Transverse colon (tissue), 4 donors: ENCODE measurements at regions not wholly inside any gene's neighbourhood (a gene's known extent, or its start where the extent isn't known, plus 50 kb on each side); places are given as distances from the start of the nearest gene placed in this dataset.

Experiments
- DNase-seq: peaks from one replicate; pipeline ENCODE4 v3.0.0-alpha.2; 2019
- H3K27ac ChIP-seq, 4 donors: fragments of 200-600 bp; sonication (generic); 2 replicates each; pipeline ENCODE4 v1.5.1; 2016 to 2018; ENCODE audit warnings: inconsistent platforms in 4 of 4
- H3K27me3 ChIP-seq: fragments of 200-600 bp; sonication (generic); 2 replicates; pipeline ENCODE4 v1.5.1; 2017; ENCODE audit warnings: inconsistent platforms
- H3K36me3 ChIP-seq, 4 donors: fragments of 200-600 bp; sonication (generic); 2 replicates each; pipeline ENCODE4 v1.5.1; 2017 to 2019; ENCODE audit warnings: inconsistent platforms in 4 of 4
- H3K4me1 ChIP-seq, 4 donors: fragments of 200-600 bp; sonication (generic); 2 replicates each; pipeline ENCODE4 v1.5.1; 2017 to 2020; ENCODE audit warnings: inconsistent platforms in 4 of 4
- H3K4me3 ChIP-seq, 4 donors: fragments of 200-600 bp; sonication (generic); 1 replicate in 1 of 4; 2 replicates in 3 of 4; pipeline versions ENCODE4 v1.5.1 to v1.6.1; 2017 to 2019; ENCODE audit warnings: inconsistent platforms in 4 of 4
- H3K9me3 ChIP-seq, 2 donors: fragments of 200-600 bp; sonication (generic); 2 replicates each; pipeline ENCODE4 v1.5.1; 2017 to 2019; ENCODE audit warnings: inconsistent platforms in 2 of 2
- CTCF ChIP-seq, 5 experiments: fragments of 200-600 bp in 3 of 5; fragments of 450-650 bp in 2 of 5; sonication (generic) in 3 of 5; IDR thresholded peaks; 1 replicate in 2 of 5; 2 replicates in 3 of 5; pipeline ENCODE4 v1.5.1; 2016 to 2017; ENCODE audit warnings: antibody characterized with exemption in 5 of 5, inconsistent platforms in 3 of 5, mild to moderate bottlenecking in 2 of 5, moderate library complexity in 1 of 5
- EP300 ChIP-seq: sonication (generic); formaldehyde crosslinking; IDR thresholded peaks from one replicate; pipeline ENCODE4 v1.6.1; 2017; ENCODE audit warnings: antibody characterized with exemption, low read depth
- POLR2A ChIP-seq: fragments of 450-650 bp; IDR thresholded peaks from one replicate; pipeline ENCODE4 v1.6.1; 2016; ENCODE audit warnings: antibody characterized with exemption, mild to moderate bottlenecking, moderate library complexity
- POLR2AphosphoS5 ChIP-seq, 3 donors: sonication (generic); formaldehyde crosslinking; IDR thresholded peaks; one replicate each; pipeline ENCODE4 v1.6.1; 2016; ENCODE audit warnings: antibody characterized with exemption in 3 of 3
- WGBS, 2 donors: methylation state at CpG; one replicate each; pipeline ENCODE4 v1.1.5; 2018; ENCODE audit warnings: low coverage in 1 of 2; 5-methylcytosine and 5-hydroxymethylcytosine counted together
- in situ Hi-C, 4 donors: fragments of 200-750 bp; cut with MboI; loops; one replicate each; pipeline versions ENCODE4 v1.15.0 to v1.15.1; 2017; ENCODE audit warnings: low sequenced_read_pairs in 3 of 4, low pct_ligation_motif_present in 1 of 4, low pct_unique_long_range_greater_than_20kb in 1 of 4
- intact Hi-C: fragments of 100-400 bp; cut with DNase I; formaldehyde crosslinking; loops from one replicate; pipeline ENCODE4 v1.15.1; 2023; ENCODE audit warnings: low total_unique reads

- Histone ChIP-seq H3K36me3 (no peaks in the 10 kb centered on the region), H3K9me3 (peaks cover 0 to 15% of the 10 kb centered on the region in 2 donors), H3K27me3 (no peaks in the 10 kb centered on the region), H3K27ac (no peak overlapping the region), H3K4me1 (no peaks in the 10 kb centered on the region), H3K4me3 (no peak overlapping the region)
- in situ Hi-C loops (no loop called here), intact Hi-C loops (no loop called here)
- TF ChIP-seq POLR2AphosphoS5 (IDR thresholded peaks at IDR 0.05) (no peak), EP300 (no peak), CTCF (IDR thresholded peaks at IDR 0.05) (no peak), POLR2A (no peak)
- WGBS, 2 donors = 93 to 100% methylated on average over 3 to 8 of the region's 8 CpGs
- DNase-seq = no peak
Observed at GRCh38 chr11:70796648-70797227, 398.4 kb downstream of the CTTN start.

- in situ Hi-C loops (no loop called here), intact Hi-C loops (no loop called here)
- DNase-seq = no peak
Observed at GRCh38 chr11:70798296-70798695, 400.0 kb downstream of the CTTN start.

GRCh38 chr11:70799386-70799785, 401.1 kb downstream of the CTTN start:
- no peak overlapping the region for H3K27ac ChIP-seq
- intact Hi-C loops (no loop called here), in situ Hi-C loops (no loop called here)
- no peaks in the 10 kb centered on the region for H3K4me1 ChIP-seq
- WGBS, 2 donors = 74 to 88% methylated on average over 3 to 6 of the region's 6 CpGs
- H3K27me3 ChIP-seq = no peaks in the 10 kb centered on the region
- TF ChIP-seq POLR2AphosphoS5 (IDR thresholded peaks at IDR 0.05) (no peak), POLR2A (no peak), EP300 (no peak), CTCF (IDR thresholded peaks at IDR 0.05) (no peak)
- no peak overlapping the region for H3K4me3 ChIP-seq
- H3K9me3 ChIP-seq = peaks cover 0 to under 1% of the 10 kb centered on the region in 2 donors
- DNase-seq = no peak
- no peaks in the 10 kb centered on the region for H3K36me3 ChIP-seq

More at GRCh38 chr11:70798296-70798695, 400.0 kb downstream of the CTTN start:
- TF ChIP-seq POLR2A (no peak), CTCF (IDR thresholded peaks at IDR 0.05) (no peak), POLR2AphosphoS5 (IDR thresholded peaks at IDR 0.05) (no peak), EP300 (no peak)
- H3K27ac ChIP-seq = no peak overlapping the region
- no peak overlapping the region for H3K4me3 ChIP-seq
- WGBS, 2 donors = 92% methylated on average over 26 of the region's 26 CpGs; no CpG with 5 or more reads in 1 of the 2 donors
- H3K9me3 ChIP-seq = peaks cover 0 to 10% of the 10 kb centered on the region in 2 donors
- H3K36me3 ChIP-seq = no peaks in the 10 kb centered on the region
- no peaks in the 10 kb centered on the region for H3K27me3 ChIP-seq
- H3K4me1 ChIP-seq = no peaks in the 10 kb centered on the region

- Histone ChIP-seq H3K4me3 (no peak overlapping the region), H3K27ac (no peak overlapping the region), H3K27me3 (no peaks in the 10 kb centered on the region), H3K4me1 (no peaks in the 10 kb centered on the region), H3K9me3 (no peaks in the 10 kb centered on the region), H3K36me3 (no peaks in the 10 kb centered on the region)
- TF ChIP-seq EP300 = no peak
- TF ChIP-seq CTCF (IDR thresholded peaks at IDR 0.05) = no peak
- no peak for TF ChIP-seq POLR2AphosphoS5 (IDR thresholded peaks at IDR 0.05)
- TF ChIP-seq POLR2A = no peak
- in situ Hi-C loops (loop anchor here in 3 of 4 donors (25.0 kb wide), 1 partner anchor 610 kb away; no protein-coding TSS in a partner anchor), intact Hi-C loops (no loop called here)
- no peak for DNase-seq
- 97 to 100% methylated on average over 4 to 8 of the region's 8 CpGs for WGBS, 2 donors
Observed at GRCh38 chr11:70802185-70802584, 403.9 kb downstream of the CTTN start.
